ENCODE measurements at regions not wholly inside any gene's neighbourhood (a gene's known extent, or its start where the extent isn't known, plus 50 kb on each side); places are given as distances from the start of the nearest gene placed in this dataset.

DNA sequence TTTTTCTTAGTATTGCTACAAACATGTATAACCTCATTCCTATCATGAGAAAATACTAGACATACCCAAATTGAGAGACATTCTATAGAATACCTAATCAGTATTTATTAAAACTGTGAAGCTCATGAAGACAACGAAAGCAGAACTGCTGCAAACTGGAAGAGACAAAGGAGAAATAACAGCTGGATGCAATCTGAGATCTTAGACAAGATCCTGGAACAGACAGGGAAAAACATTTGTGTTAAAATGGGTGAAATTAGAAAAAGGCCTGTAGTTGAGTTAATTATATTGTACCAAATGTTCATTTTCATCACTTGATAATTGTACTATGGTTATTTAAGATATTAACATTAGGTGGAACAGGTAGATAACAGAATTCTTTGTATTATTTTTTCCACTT is 392.0 kb downstream of the PLPP3 start:
- no peak overlapping the region for H3K4me3 ChIP-seq (ENCODE audit: low read depth, low read length)
- DNase-seq (ENCODE audit: low read depth) = no peak
- TF ChIP-seq CTCF (IDR thresholded peaks at IDR 0.05; ENCODE audit: insufficient read depth, low read depth, low read length) = no peak

- TF ChIP-seq CTCF (IDR thresholded peaks at IDR 0.05; ENCODE audit: insufficient read depth, low read depth, low read length) = no peak
- H3K4me3 ChIP-seq (ENCODE audit: low read depth, low read length) = no peak overlapping the region
Measured at GRCh38 chr1:56185493-56185892, 393.9 kb downstream of the PLPP3 start.

GRCh38 chr1:56183151-56183550 is 396.2 kb downstream of the PLPP3 start:
- no peak for TF ChIP-seq CTCF (IDR thresholded peaks at IDR 0.05; ENCODE audit: insufficient read depth, low read depth, low read length)
- H3K4me3 ChIP-seq (ENCODE audit: low read depth, low read length) = no peak overlapping the region
- DNase-seq (ENCODE audit: low read depth) = no peak

More at GRCh38 chr1:56185493-56185892, 393.9 kb downstream of the PLPP3 start:
- DNase-seq (ENCODE audit: low read depth) = no peak

DNA sequence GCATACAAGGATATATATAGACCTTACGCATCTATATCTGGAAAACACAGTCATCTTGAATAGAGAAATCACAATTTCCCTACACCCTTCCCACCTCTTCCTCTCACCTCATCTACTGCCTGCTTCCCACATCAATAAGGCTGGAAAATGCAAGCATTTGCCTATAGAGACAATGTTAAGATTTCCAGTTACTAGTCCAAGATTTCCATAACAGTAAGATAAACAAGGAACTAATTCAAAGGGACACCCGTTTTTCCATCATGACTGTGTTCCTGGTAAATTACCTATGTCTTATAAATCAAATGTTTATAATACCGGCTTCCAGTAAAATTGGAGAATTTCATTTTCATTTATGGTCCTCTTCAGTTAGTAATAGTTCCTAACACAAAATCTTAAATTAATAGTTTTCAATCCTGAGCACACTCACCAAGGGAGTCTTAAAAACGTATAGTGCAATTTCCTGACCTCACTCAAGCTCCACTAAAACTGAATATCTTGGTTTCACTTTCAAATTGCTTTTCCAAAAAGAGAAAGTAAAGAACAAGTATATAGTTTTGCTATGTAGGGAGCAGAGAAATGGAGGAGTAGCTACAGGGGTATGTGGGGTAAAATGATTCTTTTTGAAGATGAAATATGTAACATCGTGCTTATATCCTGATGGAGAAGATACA is 398.7 kb downstream of the PLPP3 start:
- H3K4me3 ChIP-seq (ENCODE audit: low read depth, low read length) = peak overlapping the region; percentile 36
- no peak for TF ChIP-seq CTCF (IDR thresholded peaks at IDR 0.05; ENCODE audit: insufficient read depth, low read depth, low read length)
- DNase-seq (ENCODE audit: low read depth) = peak; percentile 41

- no peak for DNase-seq (ENCODE audit: low read depth)
- no peak for TF ChIP-seq CTCF (IDR thresholded peaks at IDR 0.05; ENCODE audit: insufficient read depth, low read depth, low read length)
- H3K4me3 ChIP-seq (ENCODE audit: low read depth, low read length) = no peak overlapping the region
Measured at GRCh38 chr1:56179543-56179942, 399.8 kb downstream of the PLPP3 start.

GRCh38 chr1:56175211-56175610 is 404.2 kb downstream of the PLPP3 start:
- H3K4me3 ChIP-seq (ENCODE audit: low read depth, low read length) = no peak overlapping the region
- TF ChIP-seq CTCF (IDR thresholded peaks at IDR 0.05; ENCODE audit: insufficient read depth, low read depth, low read length) = no peak
- no peak for DNase-seq (ENCODE audit: low read depth)
